Endothelial cell (in vitro differentiated cells): ENCODE measurements at regions not wholly inside any gene's neighbourhood (a gene's known extent, or its start where the extent isn't known, plus 50 kb on each side); places are given as distances from the start of the nearest gene placed in this dataset.

Experiments
- DNase-seq: peaks from one replicate; pipeline ENCODE4 v3.0.0; 2021; ENCODE audit warnings: low spot score
- H3K27ac Mint-ChIP-seq: one replicate; pipeline ENCODE4 v1.8.0; 2021; ENCODE audit warnings: mixed read lengths, inconsistent platforms; ENCODE audit not compliant: unreplicated experiment
- H3K27me3 Mint-ChIP-seq: one replicate; pipeline ENCODE4 v1.8.0; 2021; ENCODE audit warnings: mild to moderate bottlenecking, moderate library complexity, mixed read lengths, inconsistent platforms; ENCODE audit not compliant: unreplicated experiment
- H3K36me3 Mint-ChIP-seq: one replicate; pipeline ENCODE4 v1.8.0; 2021; ENCODE audit warnings: mild to moderate bottlenecking, low read depth, mixed read lengths, inconsistent platforms; ENCODE audit not compliant: unreplicated experiment
- H3K4me1 Mint-ChIP-seq: one replicate; pipeline ENCODE4 v1.8.0; 2021; ENCODE audit warnings: mild to moderate bottlenecking, mixed read lengths, inconsistent platforms; ENCODE audit not compliant: unreplicated experiment
- H3K4me3 Mint-ChIP-seq: one replicate; pipeline ENCODE4 v1.8.0; 2021; ENCODE audit warnings: mild to moderate bottlenecking, mixed read lengths, inconsistent platforms; ENCODE audit not compliant: unreplicated experiment
- H3K9me3 Mint-ChIP-seq: one replicate; pipeline ENCODE4 v1.8.0; 2021; ENCODE audit warnings: mixed read lengths, inconsistent platforms; ENCODE audit not compliant: unreplicated experiment
- TF ChIP-seq, protein P1 (sequence below): fragments of 200-600 bp; sonication (generic); IDR thresholded peaks from one replicate; pipeline ENCODE4 v1.5.0; 2021; ENCODE audit warnings: antibody characterized with exemption; ENCODE audit not compliant: unreplicated experiment

DNA sequence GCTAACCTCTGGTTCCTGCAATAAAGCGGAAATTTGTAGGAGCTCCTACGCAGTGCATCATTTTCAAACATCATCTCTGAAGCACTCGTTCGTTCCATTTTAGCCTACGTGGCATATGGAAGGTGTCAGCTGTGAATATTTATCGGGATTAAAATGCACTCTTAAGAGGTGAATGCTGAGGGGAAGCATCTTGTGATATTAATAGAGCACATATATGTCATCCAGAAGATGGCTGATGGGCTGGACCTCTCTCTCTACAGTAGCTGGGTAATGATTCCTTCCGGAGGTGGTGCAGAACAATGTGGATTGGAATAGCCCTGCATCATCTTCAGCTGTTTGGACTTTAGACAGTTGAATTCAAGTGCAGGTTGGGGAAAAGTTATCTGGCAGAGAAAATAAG is 478.7 kb downstream of the DMAC1 start:
- Mint-ChIP-seq H3K4me1 (peaks cover 10% of the 10 kb centered on the region), H3K4me3 (no peak overlapping the region), H3K27ac (no peak overlapping the region), H3K9me3 (no peaks in the 10 kb centered on the region), H3K27me3 (no peaks in the 10 kb centered on the region), H3K36me3 (no peaks in the 10 kb centered on the region)
- TF ChIP-seq, protein P1, sequence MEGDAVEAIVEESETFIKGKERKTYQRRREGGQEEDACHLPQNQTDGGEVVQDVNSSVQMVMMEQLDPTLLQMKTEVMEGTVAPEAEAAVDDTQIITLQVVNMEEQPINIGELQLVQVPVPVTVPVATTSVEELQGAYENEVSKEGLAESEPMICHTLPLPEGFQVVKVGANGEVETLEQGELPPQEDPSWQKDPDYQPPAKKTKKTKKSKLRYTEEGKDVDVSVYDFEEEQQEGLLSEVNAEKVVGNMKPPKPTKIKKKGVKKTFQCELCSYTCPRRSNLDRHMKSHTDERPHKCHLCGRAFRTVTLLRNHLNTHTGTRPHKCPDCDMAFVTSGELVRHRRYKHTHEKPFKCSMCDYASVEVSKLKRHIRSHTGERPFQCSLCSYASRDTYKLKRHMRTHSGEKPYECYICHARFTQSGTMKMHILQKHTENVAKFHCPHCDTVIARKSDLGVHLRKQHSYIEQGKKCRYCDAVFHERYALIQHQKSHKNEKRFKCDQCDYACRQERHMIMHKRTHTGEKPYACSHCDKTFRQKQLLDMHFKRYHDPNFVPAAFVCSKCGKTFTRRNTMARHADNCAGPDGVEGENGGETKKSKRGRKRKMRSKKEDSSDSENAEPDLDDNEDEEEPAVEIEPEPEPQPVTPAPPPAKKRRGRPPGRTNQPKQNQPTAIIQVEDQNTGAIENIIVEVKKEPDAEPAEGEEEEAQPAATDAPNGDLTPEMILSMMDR: no peak
- DNase-seq: no peak

- H3K9me3 Mint-ChIP-seq: no peaks in the 10 kb centered on the region
- no peaks in the 10 kb centered on the region for H3K27me3 Mint-ChIP-seq
- TF ChIP-seq, protein P1: no peak
- H3K4me3 Mint-ChIP-seq: no peak overlapping the region
- DNase-seq: no peak
- peaks cover 10% of the 10 kb centered on the region for H3K4me1 Mint-ChIP-seq
- no peaks in the 10 kb centered on the region for H3K36me3 Mint-ChIP-seq
- no peak overlapping the region for H3K27ac Mint-ChIP-seq
Observed at GRCh38 chr9:7320139-7320538, 479.4 kb downstream of the DMAC1 start.

- TF ChIP-seq, protein P1: no peak
- H3K4me1 Mint-ChIP-seq: peaks cover 10% of the 10 kb centered on the region
- H3K27ac Mint-ChIP-seq: no peak overlapping the region
- no peak overlapping the region for H3K4me3 Mint-ChIP-seq
- H3K9me3 Mint-ChIP-seq: no peaks in the 10 kb centered on the region
- no peak for DNase-seq
- no peaks in the 10 kb centered on the region for H3K27me3 Mint-ChIP-seq
- peaks cover 2% of the 10 kb centered on the region for H3K36me3 Mint-ChIP-seq
Observed at GRCh38 chr9:7318920-7319319, 480.7 kb downstream of the DMAC1 start.

- TF ChIP-seq, protein P1: no peak
- H3K4me1 Mint-ChIP-seq: peaks cover 10% of the 10 kb centered on the region
- no peaks in the 10 kb centered on the region for H3K9me3 Mint-ChIP-seq
- no peak for DNase-seq
- peaks cover 4% of the 10 kb centered on the region for H3K27me3 Mint-ChIP-seq
- no peak overlapping the region for H3K4me3 Mint-ChIP-seq
- peaks cover 5% of the 10 kb centered on the region for H3K36me3 Mint-ChIP-seq
- no peak overlapping the region for H3K27ac Mint-ChIP-seq
Observed at GRCh38 chr9:7316967-7317366, 482.6 kb downstream of the DMAC1 start.

GRCh38 chr9:7316166-7316795 is 483.3 kb downstream of the DMAC1 start:
- no peak for DNase-seq
- no peak overlapping the region for H3K4me3 Mint-ChIP-seq
- peaks cover 5% of the 10 kb centered on the region for H3K36me3 Mint-ChIP-seq
- H3K4me1 Mint-ChIP-seq: peaks cover 10% of the 10 kb centered on the region
- no peak overlapping the region for H3K27ac Mint-ChIP-seq
- peaks cover 4% of the 10 kb centered on the region for H3K27me3 Mint-ChIP-seq
- H3K9me3 Mint-ChIP-seq: no peaks in the 10 kb centered on the region
- TF ChIP-seq, protein P1: no peak
